Lower leg skin (tissue), 3 donors: ENCODE measurements at regions not wholly inside any gene's neighbourhood (a gene's known extent, or its start where the extent isn't known, plus 50 kb on each side); places are given as distances from the start of the nearest gene placed in this dataset.
"Not testable (repeated sequence)": the region's sequence is repeated elsewhere in the genome, so short reads cannot be mapped to it uniquely, and the experiment has no call there.

Experiments
- POLR2A ChIP-seq, 2 donors: fragments of 450-650 bp; IDR thresholded peaks; one replicate each; pipeline ENCODE4 v1.6.1; 2016 to 2017; ENCODE audit warnings: antibody characterized with exemption in 2 of 2, mild to moderate bottlenecking in 1 of 2, moderate library complexity in 1 of 2
- TF ChIP-seq, protein P1 (sequence below), 3 donors: fragments of 450-650 bp; IDR thresholded peaks; one replicate each; pipeline ENCODE4 v1.5.1; 2016; ENCODE audit warnings: antibody characterized with exemption in 3 of 3, mild to moderate bottlenecking in 3 of 3, moderate library complexity in 2 of 3

DNA sequence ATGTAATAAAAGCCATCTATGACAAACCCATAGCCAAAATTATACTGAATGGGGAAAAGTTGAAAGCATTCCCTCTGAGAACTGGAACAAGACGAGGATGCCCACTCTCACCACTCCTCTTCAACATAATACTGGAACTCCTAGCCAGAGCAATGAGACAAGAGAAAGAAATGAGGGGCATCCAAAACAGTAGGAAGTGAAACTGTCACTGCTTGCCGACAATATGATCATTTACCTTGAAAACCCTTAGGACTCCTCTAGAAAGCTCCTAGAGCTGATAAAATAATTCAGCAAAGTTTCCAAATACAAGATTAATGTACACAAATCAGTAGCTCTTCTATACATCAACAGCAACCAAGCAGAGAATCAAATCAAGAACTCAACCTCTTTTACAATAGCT, 241.0 kb upstream of the ZEB2 start:
- TF ChIP-seq, protein P1, sequence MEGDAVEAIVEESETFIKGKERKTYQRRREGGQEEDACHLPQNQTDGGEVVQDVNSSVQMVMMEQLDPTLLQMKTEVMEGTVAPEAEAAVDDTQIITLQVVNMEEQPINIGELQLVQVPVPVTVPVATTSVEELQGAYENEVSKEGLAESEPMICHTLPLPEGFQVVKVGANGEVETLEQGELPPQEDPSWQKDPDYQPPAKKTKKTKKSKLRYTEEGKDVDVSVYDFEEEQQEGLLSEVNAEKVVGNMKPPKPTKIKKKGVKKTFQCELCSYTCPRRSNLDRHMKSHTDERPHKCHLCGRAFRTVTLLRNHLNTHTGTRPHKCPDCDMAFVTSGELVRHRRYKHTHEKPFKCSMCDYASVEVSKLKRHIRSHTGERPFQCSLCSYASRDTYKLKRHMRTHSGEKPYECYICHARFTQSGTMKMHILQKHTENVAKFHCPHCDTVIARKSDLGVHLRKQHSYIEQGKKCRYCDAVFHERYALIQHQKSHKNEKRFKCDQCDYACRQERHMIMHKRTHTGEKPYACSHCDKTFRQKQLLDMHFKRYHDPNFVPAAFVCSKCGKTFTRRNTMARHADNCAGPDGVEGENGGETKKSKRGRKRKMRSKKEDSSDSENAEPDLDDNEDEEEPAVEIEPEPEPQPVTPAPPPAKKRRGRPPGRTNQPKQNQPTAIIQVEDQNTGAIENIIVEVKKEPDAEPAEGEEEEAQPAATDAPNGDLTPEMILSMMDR (IDR thresholded peaks at IDR 0.05): not testable (repeated sequence)
- not testable (repeated sequence) for TF ChIP-seq POLR2A (IDR thresholded peaks at IDR 0.05)
